ENCODE measurements at regions not wholly inside any gene's neighbourhood (a gene's known extent, or its start where the extent isn't known, plus 50 kb on each side); places are given as distances from the start of the nearest gene placed in this dataset.

- TF ChIP-seq CTCF (conservative IDR thresholded peaks at IDR 0.05; ENCODE audit: low read depth, low read length) (no peak), EZH2 (IDR thresholded peaks at IDR 0.05; ENCODE audit: low read length, unreplicated experiment) (no peak), EZH2phosphoT487 (IDR thresholded peaks at IDR 0.05; ENCODE audit: borderline replicate concordance, low read length) (no peak)
Observed at GRCh38 chr22:49097171-49097925, 730.3 kb downstream of the BRD1 start.

Data from PC-3 (cell line).